Kidney tubule cell (primary cell): ENCODE measurements at regions not wholly inside any gene's neighbourhood (a gene's known extent, or its start where the extent isn't known, plus 50 kb on each side); places are given as distances from the start of the nearest gene placed in this dataset.
"Not testable (repeated sequence)": the region's sequence is repeated elsewhere in the genome, so short reads cannot be mapped to it uniquely, and the experiment has no call there.

Experiments used
- DNase-seq: peaks from one replicate; pipeline ENCODE4 v3.0.0-alpha.2; 2018; ENCODE audit warnings: low spot score

GRCh38 chr2:37759989-37760388, 88.5 kb upstream of the CDC42EP3 start:
- not testable (repeated sequence) for DNase-seq

GRCh38 chr2:37760471-37760870, 89.0 kb upstream of the CDC42EP3 start:
- DNase-seq = no peak

GRCh38 chr2:37762281-37762680, 90.8 kb upstream of the CDC42EP3 start:
- not testable (repeated sequence) for DNase-seq

- DNase-seq = no peak
These were observed 93.3 kb upstream of the CDC42EP3 start for GRCh38 chr2:37764739-37765138.

- DNase-seq = peak; percentile 45
These were observed 94.7 kb upstream of the CDC42EP3 start for GRCh38 chr2:37766106-37766505.

GRCh38 chr2:37767046-37767445, 95.6 kb upstream of the CDC42EP3 start:
- no peak for DNase-seq

GRCh38 chr2:37767959-37768925, 96.8 kb upstream of the CDC42EP3 start:
- peak; percentile 93 for DNase-seq

- no peak for DNase-seq
These were observed 98.1 kb upstream of the CDC42EP3 start for GRCh38 chr2:37769551-37769950.

- DNase-seq = no peak
These were observed 99.4 kb upstream of the CDC42EP3 start for GRCh38 chr2:37770797-37771196.

GRCh38 chr2:37771600-37772088, 100.2 kb upstream of the CDC42EP3 start:
- DNase-seq = no peak

GRCh38 chr2:37773371-37774130, 102.1 kb upstream of the CDC42EP3 start:
- no peak for DNase-seq

GRCh38 chr2:37774171-37774944, 102.9 kb upstream of the CDC42EP3 start:
- DNase-seq = not testable (repeated sequence)

GRCh38 chr2:37774976-37775907, 103.8 kb upstream of the CDC42EP3 start:
- no peak for DNase-seq

- peak; percentile 56 for DNase-seq
These were observed 104.4 kb upstream of the CDC42EP3 start for GRCh38 chr2:37775908-37776250.

- DNase-seq = peak; percentile 95
These were observed 105.0 kb upstream of the CDC42EP3 start for GRCh38 chr2:37776487-37776886.

GRCh38 chr2:37779139-37779538, 107.7 kb upstream of the CDC42EP3 start:
- DNase-seq = no peak

- DNase-seq = no peak
These were observed 108.4 kb upstream of the CDC42EP3 start for GRCh38 chr2:37779611-37780386.

- no peak for DNase-seq
These were observed 108.9 kb upstream of the CDC42EP3 start for GRCh38 chr2:37780387-37780676.

GRCh38 chr2:37781028-37781427, 109.6 kb upstream of the CDC42EP3 start:
- peak; percentile 66 for DNase-seq

GRCh38 chr2:37782155-37782673, 110.8 kb upstream of the CDC42EP3 start:
- no peak for DNase-seq
